ENCODE measurements at regions not wholly inside any gene's neighbourhood (a gene's known extent, or its start where the extent isn't known, plus 50 kb on each side); places are given as distances from the start of the nearest gene placed in this dataset.
"Not testable (repeated sequence)": the region's sequence is repeated elsewhere in the genome, so short reads cannot be mapped to it uniquely, and the experiment has no call there.

- DNase-seq (no peak), ATAC-seq (ENCODE audit: low FRiP score) (no peak)
- no peaks in the 10 kb centered on the region for H3K4me1 ChIP-seq (ENCODE audit: control insufficient read depth in 1 of 2, insufficient read depth in 2 of 2, low read length in 2 of 2)
- no peaks in the 10 kb centered on the region for H3K27me3 ChIP-seq (ENCODE audit: control insufficient read depth in 1 of 2, insufficient read depth in 2 of 2, low read length in 1 of 2)
- H3K36me3 ChIP-seq (ENCODE audit: control insufficient read depth in 1 of 2, insufficient read depth in 2 of 2, low read length in 1 of 2): no peaks in the 10 kb centered on the region
- H3K27ac ChIP-seq (ENCODE audit: low read depth in 1 of 2, low read length in 2 of 2): no peak overlapping the region
- H3K9me3 ChIP-seq (ENCODE audit: control insufficient read depth, low read length): no peaks in the 10 kb centered on the region
- intact Hi-C loops (cut with DNase I): no loop called here
- H3K4me3 ChIP-seq (ENCODE audit: low read length in 2 of 2): no peak overlapping the region
Observed at GRCh38 chr6:68200929-68201328, 434.2 kb upstream of the ADGRB3 start.

- 70 to 80% methylated on average over 1 of the region's 1 CpG for WGBS, 2 donors
- no peak for DNase-seq
Observed at GRCh38 chr6:68197356-68197755, 437.7 kb upstream of the ADGRB3 start.

GRCh38 chr6:68196645-68197044 lies 438.4 kb upstream of the ADGRB3 start:
- intact Hi-C loops (cut with DNase I): no loop called here
- Histone ChIP-seq H3K36me3 (ENCODE audit: control insufficient read depth in 1 of 2, insufficient read depth in 2 of 2, low read length in 1 of 2) (no peaks in the 10 kb centered on the region), H3K4me3 (ENCODE audit: low read length in 2 of 2) (no peak overlapping the region), H3K4me1 (ENCODE audit: control insufficient read depth in 1 of 2, insufficient read depth in 2 of 2, low read length in 2 of 2) (no peaks in the 10 kb centered on the region), H3K27ac (ENCODE audit: low read depth in 1 of 2, low read length in 2 of 2) (no peak overlapping the region), H3K27me3 (ENCODE audit: control insufficient read depth in 1 of 2, insufficient read depth in 2 of 2, low read length in 1 of 2) (no peaks in the 10 kb centered on the region), H3K9me3 (ENCODE audit: control insufficient read depth, low read length) (no peaks in the 10 kb centered on the region)
- WGBS, 2 donors: 17 to 37% methylated on average over 3 of the region's 3 CpGs
- DNase-seq (no peak), ATAC-seq (ENCODE audit: low FRiP score) (no peak)

More at GRCh38 chr6:68197356-68197755, 437.7 kb upstream of the ADGRB3 start:
- Histone ChIP-seq H3K27me3 (ENCODE audit: control insufficient read depth in 1 of 2, insufficient read depth in 2 of 2, low read length in 1 of 2) (no peaks in the 10 kb centered on the region), H3K27ac (ENCODE audit: low read depth in 1 of 2, low read length in 2 of 2) (no peak overlapping the region), H3K36me3 (ENCODE audit: control insufficient read depth in 1 of 2, insufficient read depth in 2 of 2, low read length in 1 of 2) (no peaks in the 10 kb centered on the region), H3K4me3 (ENCODE audit: low read length in 2 of 2) (no peak overlapping the region), H3K4me1 (ENCODE audit: control insufficient read depth in 1 of 2, insufficient read depth in 2 of 2, low read length in 2 of 2) (no peaks in the 10 kb centered on the region), H3K9me3 (ENCODE audit: control insufficient read depth, low read length) (no peaks in the 10 kb centered on the region)
- ATAC-seq (ENCODE audit: low FRiP score): no peak
- intact Hi-C loops (cut with DNase I): no loop called here

GRCh38 chr6:68195753-68196152 lies 439.3 kb upstream of the ADGRB3 start:
- H3K4me1 ChIP-seq (ENCODE audit: control insufficient read depth in 1 of 2, insufficient read depth in 2 of 2, low read length in 2 of 2); H3K27ac ChIP-seq (ENCODE audit: low read depth in 1 of 2, low read length in 2 of 2); H3K36me3 ChIP-seq (ENCODE audit: control insufficient read depth in 1 of 2, insufficient read depth in 2 of 2, low read length in 1 of 2); H3K4me3 ChIP-seq (ENCODE audit: low read length in 2 of 2); intact Hi-C loops (cut with DNase I); DNase-seq; H3K9me3 ChIP-seq (ENCODE audit: control insufficient read depth, low read length); ATAC-seq (ENCODE audit: low FRiP score); H3K27me3 ChIP-seq (ENCODE audit: control insufficient read depth in 1 of 2, insufficient read depth in 2 of 2, low read length in 1 of 2): not testable (repeated sequence)
- 89 to 93% methylated on average over 2 of the region's 2 CpGs for WGBS, 2 donors

- Histone ChIP-seq H3K27ac (ENCODE audit: low read depth in 1 of 2, low read length in 2 of 2) (no peak overlapping the region), H3K4me1 (ENCODE audit: control insufficient read depth in 1 of 2, insufficient read depth in 2 of 2, low read length in 2 of 2) (no peaks in the 10 kb centered on the region), H3K36me3 (ENCODE audit: control insufficient read depth in 1 of 2, insufficient read depth in 2 of 2, low read length in 1 of 2) (no peaks in the 10 kb centered on the region), H3K9me3 (ENCODE audit: control insufficient read depth, low read length) (no peaks in the 10 kb centered on the region), H3K27me3 (ENCODE audit: control insufficient read depth in 1 of 2, insufficient read depth in 2 of 2, low read length in 1 of 2) (no peaks in the 10 kb centered on the region), H3K4me3 (ENCODE audit: low read length in 2 of 2) (no peak overlapping the region)
- WGBS, 2 donors: 73 to 81% methylated on average over 7 of the region's 7 CpGs
- DNase-seq (no peak), ATAC-seq (ENCODE audit: low FRiP score) (no peak)
- intact Hi-C loops (cut with DNase I): no loop called here
Observed at GRCh38 chr6:68194846-68195478, 440.1 kb upstream of the ADGRB3 start.

- Histone ChIP-seq H3K9me3 (ENCODE audit: control insufficient read depth, low read length) (no peaks in the 10 kb centered on the region), H3K27ac (ENCODE audit: low read depth in 1 of 2, low read length in 2 of 2) (no peak overlapping the region), H3K27me3 (ENCODE audit: control insufficient read depth in 1 of 2, insufficient read depth in 2 of 2, low read length in 1 of 2) (no peaks in the 10 kb centered on the region), H3K4me3 (ENCODE audit: low read length in 2 of 2) (no peak overlapping the region), H3K4me1 (ENCODE audit: control insufficient read depth in 1 of 2, insufficient read depth in 2 of 2, low read length in 2 of 2) (no peaks in the 10 kb centered on the region), H3K36me3 (ENCODE audit: control insufficient read depth in 1 of 2, insufficient read depth in 2 of 2, low read length in 1 of 2) (no peaks in the 10 kb centered on the region)
- 80 to 84% methylated on average over 1 of the region's 1 CpG for WGBS, 2 donors
- intact Hi-C loops (cut with DNase I): no loop called here
- ATAC-seq (ENCODE audit: low FRiP score): no peak
- no peak for DNase-seq
Observed at GRCh38 chr6:68192988-68193387, 442.1 kb upstream of the ADGRB3 start.

GRCh38 chr6:68189217-68189815 lies 445.8 kb upstream of the ADGRB3 start:
- DNase-seq (no peak), ATAC-seq (ENCODE audit: low FRiP score) (no peak)
- Histone ChIP-seq H3K27ac (ENCODE audit: low read depth in 1 of 2, low read length in 2 of 2) (no peak overlapping the region), H3K4me3 (ENCODE audit: low read length in 2 of 2) (no peak overlapping the region), H3K9me3 (ENCODE audit: control insufficient read depth, low read length) (no peaks in the 10 kb centered on the region), H3K36me3 (ENCODE audit: control insufficient read depth in 1 of 2, insufficient read depth in 2 of 2, low read length in 1 of 2) (no peaks in the 10 kb centered on the region), H3K27me3 (ENCODE audit: control insufficient read depth in 1 of 2, insufficient read depth in 2 of 2, low read length in 1 of 2) (no peaks in the 10 kb centered on the region), H3K4me1 (ENCODE audit: control insufficient read depth in 1 of 2, insufficient read depth in 2 of 2, low read length in 2 of 2) (no peaks in the 10 kb centered on the region)
- intact Hi-C loops (cut with DNase I): no loop called here
- WGBS, 2 donors: 65 to 69% methylated on average over 3 of the region's 3 CpGs

GRCh38 chr6:68186870-68187269 lies 448.2 kb upstream of the ADGRB3 start:
- intact Hi-C loops (cut with DNase I): no loop called here
- H3K27me3 ChIP-seq (ENCODE audit: control insufficient read depth in 1 of 2, insufficient read depth in 2 of 2, low read length in 1 of 2): no peaks in the 10 kb centered on the region
- no peak overlapping the region for H3K4me3 ChIP-seq (ENCODE audit: low read length in 2 of 2)
- WGBS, 2 donors: 93 to 95% methylated on average over 2 of the region's 2 CpGs
- H3K36me3 ChIP-seq (ENCODE audit: control insufficient read depth in 1 of 2, insufficient read depth in 2 of 2, low read length in 1 of 2): no peaks in the 10 kb centered on the region
- ATAC-seq (ENCODE audit: low FRiP score) (no peak), DNase-seq (no peak)
- H3K9me3 ChIP-seq (ENCODE audit: control insufficient read depth, low read length): no peaks in the 10 kb centered on the region
- H3K27ac ChIP-seq (ENCODE audit: low read depth in 1 of 2, low read length in 2 of 2): no peak overlapping the region
- no peaks in the 10 kb centered on the region for H3K4me1 ChIP-seq (ENCODE audit: control insufficient read depth in 1 of 2, insufficient read depth in 2 of 2, low read length in 2 of 2)

- Histone ChIP-seq H3K4me3 (ENCODE audit: low read length in 2 of 2) (no peak overlapping the region), H3K9me3 (ENCODE audit: control insufficient read depth, low read length) (no peaks in the 10 kb centered on the region), H3K27me3 (ENCODE audit: control insufficient read depth in 1 of 2, insufficient read depth in 2 of 2, low read length in 1 of 2) (no peaks in the 10 kb centered on the region), H3K4me1 (ENCODE audit: control insufficient read depth in 1 of 2, insufficient read depth in 2 of 2, low read length in 2 of 2) (no peaks in the 10 kb centered on the region), H3K27ac (ENCODE audit: low read depth in 1 of 2, low read length in 2 of 2) (no peak overlapping the region), H3K36me3 (ENCODE audit: control insufficient read depth in 1 of 2, insufficient read depth in 2 of 2, low read length in 1 of 2) (no peaks in the 10 kb centered on the region)
- 61% methylated on average over 3 of the region's 3 CpGs for WGBS, 2 donors
- DNase-seq (no peak), ATAC-seq (ENCODE audit: low FRiP score) (no peak)
- intact Hi-C loops (cut with DNase I): no loop called here
Observed at GRCh38 chr6:68182386-68182785, 452.7 kb upstream of the ADGRB3 start.

All from aorta (tissue), 5 donors.